ENCODE measurements at regions not wholly inside any gene's neighbourhood (a gene's known extent, or its start where the extent isn't known, plus 50 kb on each side); places are given as distances from the start of the nearest gene placed in this dataset.
"Not testable (repeated sequence)": the region's sequence is repeated elsewhere in the genome, so short reads cannot be mapped to it uniquely, and the experiment has no call there.

DNA sequence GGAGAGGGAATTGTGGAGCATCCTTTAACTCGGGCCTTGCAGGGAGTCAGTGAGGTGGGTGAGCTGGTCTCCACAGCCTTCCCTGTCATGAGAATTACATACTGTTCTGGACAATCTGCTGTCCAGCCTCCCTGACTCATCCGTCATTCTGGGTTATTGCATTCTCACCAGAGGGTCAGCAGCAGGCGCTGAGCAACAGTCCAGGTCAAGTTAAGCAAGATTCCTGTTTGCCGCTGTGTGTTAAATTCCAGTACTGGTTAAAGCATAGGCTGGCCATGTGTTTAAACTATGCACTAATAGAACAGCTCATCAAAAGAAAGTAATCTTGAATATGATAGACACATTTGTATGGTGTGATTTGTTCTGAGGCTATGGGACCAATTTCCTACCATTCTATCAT lies 167.1 kb upstream of the LRRC61 start:
- TF ChIP-seq, protein P1, sequence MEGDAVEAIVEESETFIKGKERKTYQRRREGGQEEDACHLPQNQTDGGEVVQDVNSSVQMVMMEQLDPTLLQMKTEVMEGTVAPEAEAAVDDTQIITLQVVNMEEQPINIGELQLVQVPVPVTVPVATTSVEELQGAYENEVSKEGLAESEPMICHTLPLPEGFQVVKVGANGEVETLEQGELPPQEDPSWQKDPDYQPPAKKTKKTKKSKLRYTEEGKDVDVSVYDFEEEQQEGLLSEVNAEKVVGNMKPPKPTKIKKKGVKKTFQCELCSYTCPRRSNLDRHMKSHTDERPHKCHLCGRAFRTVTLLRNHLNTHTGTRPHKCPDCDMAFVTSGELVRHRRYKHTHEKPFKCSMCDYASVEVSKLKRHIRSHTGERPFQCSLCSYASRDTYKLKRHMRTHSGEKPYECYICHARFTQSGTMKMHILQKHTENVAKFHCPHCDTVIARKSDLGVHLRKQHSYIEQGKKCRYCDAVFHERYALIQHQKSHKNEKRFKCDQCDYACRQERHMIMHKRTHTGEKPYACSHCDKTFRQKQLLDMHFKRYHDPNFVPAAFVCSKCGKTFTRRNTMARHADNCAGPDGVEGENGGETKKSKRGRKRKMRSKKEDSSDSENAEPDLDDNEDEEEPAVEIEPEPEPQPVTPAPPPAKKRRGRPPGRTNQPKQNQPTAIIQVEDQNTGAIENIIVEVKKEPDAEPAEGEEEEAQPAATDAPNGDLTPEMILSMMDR (IDR thresholded peaks at IDR 0.05 in 4 of 5, conservative IDR thresholded peaks at IDR 0.05 in 1 of 5): not testable (repeated sequence)
- TF ChIP-seq POLR2A (IDR thresholded peaks at IDR 0.05): not testable (repeated sequence)
